Heart left ventricle (tissue), 16 donors: ENCODE measurements at regions not wholly inside any gene's neighbourhood (a gene's known extent, or its start where the extent isn't known, plus 50 kb on each side); places are given as distances from the start of the nearest gene placed in this dataset.

Experiments
- ATAC-seq, 4 donors: fragments of 200-7000 bp; cut with Tn5 transposase; one replicate each; pipeline ENCODE4 v1.9.1; 2020 to 2022; ENCODE audit warnings: moderate library complexity in 4 of 4, mild to moderate bottlenecking in 3 of 4, moderate number of reproducible peaks in 1 of 4
- DNase-seq, 5 donors: peaks; one replicate each; pipeline ENCODE4 v3.0.0-alpha.2; 2020
- H3K27ac ChIP-seq, 12 donors: fragments of 200-600 bp; sonication (generic) in 4 of 12; one replicate each; pipeline versions ENCODE4 v1.5.0 to v1.8.0; 2016 to 2022; ENCODE audit warnings: mild to moderate bottlenecking in 2 of 12
- H3K27me3 ChIP-seq, 9 donors: fragments of 200-600 bp; sonication (generic) in 2 of 9; one replicate each; pipeline versions ENCODE4 v1.5.1 to v1.8.0; 2016 to 2022; ENCODE audit warnings: mild to moderate bottlenecking in 3 of 9
- H3K36me3 ChIP-seq, 9 donors: fragments of 200-600 bp; sonication (generic) in 2 of 9; one replicate each; pipeline versions ENCODE4 v1.5.0 to v1.8.0; 2018 to 2022; ENCODE audit warnings: mild to moderate bottlenecking in 2 of 9
- H3K4me1 ChIP-seq, 12 donors: fragments of 200-600 bp; sonication (generic) in 4 of 12; one replicate each; pipeline versions ENCODE4 v1.5.0 to v1.8.0; 2016 to 2022; ENCODE audit warnings: mild to moderate bottlenecking in 3 of 12
- H3K4me3 ChIP-seq, 12 donors: fragments of 200-600 bp; sonication (generic) in 4 of 12; one replicate each; pipeline versions ENCODE4 v1.5.0 to v1.8.0; 2017 to 2022; ENCODE audit warnings: mild to moderate bottlenecking in 9 of 12, moderate library complexity in 4 of 12
- H3K9me3 ChIP-seq, 12 donors: fragments of 200-600 bp; sonication (generic) in 4 of 12; one replicate each; pipeline versions ENCODE4 v1.5.0 to v1.8.0; 2016 to 2022; ENCODE audit warnings: mild to moderate bottlenecking in 1 of 12
- POLR2A ChIP-seq, 2 donors: fragments of 450-650 bp; IDR thresholded peaks; one replicate each; pipeline ENCODE4 v1.6.1; 2017; ENCODE audit warnings: antibody characterized with exemption in 2 of 2, mild to moderate bottlenecking in 2 of 2, moderate library complexity in 2 of 2
- WGBS, 4 donors: extraction: QIAGEN DNeasy Blood & Tissue Kit in 2 of 4; methylation state at CpG; one replicate each; pipeline versions ENCODE4 v1.1.5 to v1.1.7; 2013 to 2018; 5-methylcytosine and 5-hydroxymethylcytosine counted together
- intact Hi-C, 10 donors: fragments of 100-400 bp; cut with DNase I; formaldehyde crosslinking; loops; one replicate each; pipeline versions ENCODE4 v1.11.1 to v1.14.2; 2022
- TF ChIP-seq, protein P1 (sequence below), 12 donors: fragments of 200-600 bp; sonication (generic) in 4 of 12; IDR thresholded peaks; one replicate each; pipeline versions ENCODE4 v1.5.0 to v1.8.0; 2018 to 2022; ENCODE audit warnings: antibody characterized with exemption in 12 of 12, mild to moderate bottlenecking in 5 of 12
- donor health status: ischemic (EF 13 %, LVEDD 7.1; RV severe dilation, severe dysfunction).
- donor health status: healthy with polysubstance abuse.
- donor health status: DM: no; HTN: yes; CAD: no.
- donor health status: DM: no; HTN: no; CAD: no.
- donor health status: ischemic (EF 25% LVEDD 6.9; RV normal size, moderate dysfunction).
- donor health status: ischemic (EF 25% LVEDD 5.7; RV mildly dilated, moderate dysfunction).
- donor health status: healthy.
- donor health status: DM: yes; HTN: yes; CAD: no.
- donor health status: ischemic (EF 35%, LVEDD 5.7; RV mildly dilated, moderate dysfunction).
- donor health status: nonischemic (EF 11% LVEDD 7.7; RV severe dilation, severe dysfunction).
- donor health status: DM: yes; HTN: yes; CAD: no.
- donor health status: PGD.
- donor health status: ischemic (EF 29% LVEDD 5.4; RV normal size, mild dysfunction).
- donor health status: nonischemic (EF 23%, LVEDD 6.1; RV moderate dilation, normal function).

DNA sequence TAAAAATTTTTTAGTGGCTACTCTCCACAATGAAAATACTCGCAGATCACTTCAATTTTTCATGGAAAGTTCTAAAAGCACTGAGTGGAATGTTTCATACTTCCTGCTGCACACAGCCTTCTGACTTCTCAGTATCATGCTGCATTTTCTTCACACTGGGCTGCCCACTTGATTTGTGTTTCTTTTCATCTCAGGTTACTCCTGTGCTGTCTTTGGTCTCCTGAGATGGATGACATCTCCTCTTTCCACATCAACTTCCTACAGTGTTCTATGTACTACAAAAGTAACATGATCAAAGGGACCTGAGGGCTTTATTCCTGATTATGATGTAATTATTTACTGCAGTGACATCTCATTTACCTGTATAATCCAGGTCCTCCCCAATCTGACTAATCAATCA is 927.7 kb downstream of the ROBO2 start:
- Histone ChIP-seq H3K36me3 (no peaks in the 10 kb centered on the region), H3K27ac (no peak overlapping the region), H3K27me3 (no peaks in the 10 kb centered on the region), H3K4me1 (no peaks in the 10 kb centered on the region), H3K4me3 (no peak overlapping the region), H3K9me3 (peaks cover 0 to 14% (median 0%) of the 10 kb centered on the region in 12 donors)
- 84 to 97% (median 92%) methylated on average over 1 of the region's 1 CpG for WGBS, 4 donors
- intact Hi-C loops: no loop called here
- DNase-seq (no peak), ATAC-seq (no peak)
- no peak for TF ChIP-seq POLR2A (IDR thresholded peaks at IDR 0.05)
- TF ChIP-seq, protein P1, sequence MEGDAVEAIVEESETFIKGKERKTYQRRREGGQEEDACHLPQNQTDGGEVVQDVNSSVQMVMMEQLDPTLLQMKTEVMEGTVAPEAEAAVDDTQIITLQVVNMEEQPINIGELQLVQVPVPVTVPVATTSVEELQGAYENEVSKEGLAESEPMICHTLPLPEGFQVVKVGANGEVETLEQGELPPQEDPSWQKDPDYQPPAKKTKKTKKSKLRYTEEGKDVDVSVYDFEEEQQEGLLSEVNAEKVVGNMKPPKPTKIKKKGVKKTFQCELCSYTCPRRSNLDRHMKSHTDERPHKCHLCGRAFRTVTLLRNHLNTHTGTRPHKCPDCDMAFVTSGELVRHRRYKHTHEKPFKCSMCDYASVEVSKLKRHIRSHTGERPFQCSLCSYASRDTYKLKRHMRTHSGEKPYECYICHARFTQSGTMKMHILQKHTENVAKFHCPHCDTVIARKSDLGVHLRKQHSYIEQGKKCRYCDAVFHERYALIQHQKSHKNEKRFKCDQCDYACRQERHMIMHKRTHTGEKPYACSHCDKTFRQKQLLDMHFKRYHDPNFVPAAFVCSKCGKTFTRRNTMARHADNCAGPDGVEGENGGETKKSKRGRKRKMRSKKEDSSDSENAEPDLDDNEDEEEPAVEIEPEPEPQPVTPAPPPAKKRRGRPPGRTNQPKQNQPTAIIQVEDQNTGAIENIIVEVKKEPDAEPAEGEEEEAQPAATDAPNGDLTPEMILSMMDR (IDR thresholded peaks at IDR 0.05): no peak

DNA sequence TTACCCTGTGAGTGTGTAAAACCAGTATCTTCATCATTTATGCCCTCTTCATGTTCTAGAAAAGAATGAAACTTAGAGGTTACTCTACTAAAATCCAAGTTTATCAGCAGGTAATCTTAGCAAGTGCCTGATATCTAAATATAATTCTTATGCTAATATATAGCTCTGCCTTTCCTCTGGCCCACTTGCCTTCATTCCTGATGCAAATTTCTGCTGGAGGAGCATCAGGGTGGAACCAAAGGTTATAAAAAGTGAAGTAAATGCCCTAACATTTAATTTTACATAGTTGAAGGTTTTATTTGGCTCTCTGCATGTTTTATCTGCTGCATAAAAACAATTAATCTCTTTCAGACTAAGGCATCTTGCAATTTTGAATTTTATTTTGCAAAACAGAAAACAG is 936.2 kb downstream of the ROBO2 start:
- Histone ChIP-seq H3K4me1 (no peaks in the 10 kb centered on the region), H3K27me3 (no peaks in the 10 kb centered on the region), H3K27ac (no peak overlapping the region), H3K36me3 (no peaks in the 10 kb centered on the region), H3K4me3 (no peak overlapping the region), H3K9me3 (peaks cover 0 to 5% (median 0%) of the 10 kb centered on the region in 12 donors)
- ATAC-seq: no peak
- intact Hi-C loops: no loop called here
- DNase-seq: no peak
- TF ChIP-seq, protein P1 (IDR thresholded peaks at IDR 0.05): no peak
- no peak for TF ChIP-seq POLR2A (IDR thresholded peaks at IDR 0.05)

DNA sequence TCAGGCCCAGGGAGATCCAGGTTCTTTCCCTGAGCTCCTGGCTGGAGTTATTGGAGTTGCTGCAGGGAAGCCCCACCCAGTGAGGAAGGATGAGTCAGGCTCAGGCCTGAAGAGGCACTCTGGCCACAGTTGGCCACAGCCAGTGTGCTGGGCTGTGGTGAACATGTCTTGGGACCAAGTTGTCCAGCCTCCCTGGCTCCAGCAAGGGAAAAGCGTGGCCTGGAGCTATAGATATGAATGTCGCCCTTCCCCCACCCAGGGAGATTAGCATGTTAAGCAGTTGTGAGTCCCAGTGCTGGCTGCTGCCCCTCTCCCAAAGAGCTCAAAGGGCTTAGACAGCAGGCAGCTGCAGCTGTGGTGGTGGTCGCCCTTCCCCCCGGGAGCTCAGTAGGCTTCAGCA is 963.2 kb downstream of the ROBO2 start:
- Histone ChIP-seq H3K27me3 (no peaks in the 10 kb centered on the region), H3K27ac (no peak overlapping the region), H3K36me3 (no peaks in the 10 kb centered on the region), H3K9me3 (peaks cover 0 to 17% (median 1%) of the 10 kb centered on the region in 12 donors), H3K4me3 (no peak overlapping the region), H3K4me1 (no peaks in the 10 kb centered on the region)
- TF ChIP-seq POLR2A (IDR thresholded peaks at IDR 0.05): no peak
- TF ChIP-seq, protein P1 (IDR thresholded peaks at IDR 0.05): no peak
- WGBS, 4 donors: 92 to 100% (median 96%) methylated on average over 2 to 4 of the region's 4 CpGs
- ATAC-seq (no peak), DNase-seq (peak in 1 of 5 donors; percentile 14)
- intact Hi-C loops: no loop called here

DNA sequence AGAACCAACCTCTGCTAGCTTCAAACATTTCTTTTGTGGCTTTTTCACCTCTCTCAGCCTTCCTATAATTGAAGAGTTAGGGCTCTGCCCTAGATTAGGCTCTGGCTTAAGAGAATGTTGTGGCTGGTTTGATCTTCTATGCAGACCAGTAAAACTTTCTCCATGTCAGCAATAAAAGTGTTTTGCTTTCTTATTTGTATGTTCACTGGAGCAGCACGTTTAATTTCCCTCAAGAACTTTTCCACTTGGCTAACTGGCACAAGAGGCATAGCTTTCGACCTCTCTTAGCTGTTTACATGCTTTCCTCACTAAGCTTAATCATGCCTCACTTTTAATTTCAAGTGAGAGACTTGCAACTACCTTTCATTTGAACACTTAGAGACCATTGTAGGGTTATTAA is 964.7 kb downstream of the ROBO2 start:
- H3K4me3 ChIP-seq: no peak overlapping the region
- DNase-seq (no peak), ATAC-seq (no peak)
- WGBS, 4 donors: 72 to 80% (median 77%) methylated on average over 2 of the region's 2 CpGs
- TF ChIP-seq, protein P1 (IDR thresholded peaks at IDR 0.05): no peak
- TF ChIP-seq POLR2A (IDR thresholded peaks at IDR 0.05): no peak
- H3K27me3 ChIP-seq: no peaks in the 10 kb centered on the region
- no peak overlapping the region for H3K27ac ChIP-seq
- no peaks in the 10 kb centered on the region for H3K4me1 ChIP-seq
- intact Hi-C loops: no loop called here
- no peaks in the 10 kb centered on the region for H3K36me3 ChIP-seq
- H3K9me3 ChIP-seq: peaks cover 0 to 17% (median 1%) of the 10 kb centered on the region in 12 donors
